Neuronal stem cell (in vitro differentiated cells): ENCODE measurements at regions not wholly inside any gene's neighbourhood (a gene's known extent, or its start where the extent isn't known, plus 50 kb on each side); places are given as distances from the start of the nearest gene placed in this dataset.

ENCODE experiments used
- DNase-seq: peaks from one replicate; pipeline ENCODE4 v3.0.0-alpha.2; 2013; ENCODE audit warnings: low spot score
- H2AFZ ChIP-seq: one replicate; pipeline ENCODE4 v1.6.1; 2013; ENCODE audit warnings: mild to moderate bottlenecking, low read length, inconsistent platforms
- H2AK5ac ChIP-seq: 2 replicates; pipeline ENCODE4 v1.6.1; 2013; ENCODE audit warnings: low read depth, mild to moderate bottlenecking, inconsistent platforms, low read length, moderate library complexity, mixed read lengths
- H2BK120ac ChIP-seq: 2 replicates; pipeline ENCODE4 v1.6.1; 2013; ENCODE audit warnings: low read depth, mild to moderate bottlenecking, inconsistent platforms, low read length, moderate library complexity, mixed read lengths
- H2BK12ac ChIP-seq: one replicate; pipeline ENCODE4 v1.6.1; 2013; ENCODE audit warnings: low read length, inconsistent platforms
- H2BK15ac ChIP-seq: 2 replicates; pipeline ENCODE4 v1.6.1; 2013; ENCODE audit warnings: mild to moderate bottlenecking, low read length, inconsistent platforms, mixed read lengths
- H2BK5ac ChIP-seq: one replicate; pipeline ENCODE4 v1.6.1; 2013; ENCODE audit warnings: inconsistent platforms, mild to moderate bottlenecking, low read length, moderate library complexity
- H3K14ac ChIP-seq: one replicate; pipeline ENCODE4 v1.6.1; 2013; ENCODE audit warnings: low read length, inconsistent platforms
- H3K18ac ChIP-seq: 2 replicates; pipeline ENCODE4 v1.6.1; 2013; ENCODE audit warnings: low read length, inconsistent platforms
- H3K23ac ChIP-seq: 2 replicates; pipeline ENCODE4 v1.6.1; 2013; ENCODE audit warnings: low read depth, mild to moderate bottlenecking, mixed read lengths, low read length, inconsistent platforms; ENCODE audit not compliant: poor library complexity
- H3K27ac ChIP-seq: replicated peaks from 3 replicates; pipeline ENCODE4 v1.5.1; 2013; ENCODE audit warnings: low read length, inconsistent platforms
- H3K27me3 ChIP-seq, 3 experiments: 2 replicates each; pipeline ENCODE4 v1.6.1; 2013; ENCODE audit warnings: low read length in 3 of 3, mild to moderate bottlenecking in 2 of 3, inconsistent platforms in 1 of 3, low read depth in 1 of 3, mixed read lengths in 1 of 3, moderate library complexity in 1 of 3; ENCODE audit not compliant: control insufficient read depth in 3 of 3, insufficient read depth in 3 of 3
- H3K36me3 ChIP-seq, 2 donors: replicated peaks in 1 of 2; 2 replicates each; pipeline ENCODE4 v1.6.1; 2013; ENCODE audit warnings: low read length in 2 of 2; ENCODE audit not compliant: control insufficient read depth in 2 of 2, insufficient read depth in 2 of 2
- H3K4ac ChIP-seq: 2 replicates; pipeline ENCODE4 v1.6.1; 2013; ENCODE audit warnings: inconsistent platforms, mild to moderate bottlenecking, low read length, moderate library complexity
- H3K4me1 ChIP-seq, 2 donors: 1 replicate in 1 of 2; 2 replicates in 1 of 2; pipeline ENCODE4 v1.6.1; 2013; ENCODE audit warnings: low read length in 2 of 2, low read depth in 1 of 2; ENCODE audit not compliant: control insufficient read depth in 2 of 2, insufficient read depth in 1 of 2
- H3K4me2 ChIP-seq: one replicate; pipeline ENCODE4 v1.6.1; 2013; ENCODE audit warnings: mild to moderate bottlenecking, low read length, inconsistent platforms; ENCODE audit not compliant: insufficient read depth, poor library complexity, severe bottlenecking
- H3K4me3 ChIP-seq, 2 donors: 2 replicates each; pipeline ENCODE4 v1.5.1; 2013; ENCODE audit warnings: low read length in 2 of 2, mild to moderate bottlenecking in 2 of 2, inconsistent platforms in 1 of 2, moderate library complexity in 1 of 2
- H3K79me1 ChIP-seq: one replicate; pipeline ENCODE4 v1.6.1; 2013; ENCODE audit warnings: low read depth, mild to moderate bottlenecking, inconsistent platforms, low read length, moderate library complexity
- H3K9ac ChIP-seq: one replicate; pipeline ENCODE4 v1.6.1; 2013; ENCODE audit warnings: mild to moderate bottlenecking, low read depth, low read length, inconsistent platforms; ENCODE audit not compliant: poor library complexity
- H3K9me3 ChIP-seq, 2 donors: replicated peaks in 1 of 2; 2 replicates each; pipeline versions ENCODE3 to v1.6.1; 2013; ENCODE audit warnings: low read length in 2 of 2, mild to moderate bottlenecking in 2 of 2, inconsistent platforms in 1 of 2, low read depth in 1 of 2, mixed read lengths in 1 of 2, moderate library complexity in 1 of 2; ENCODE audit not compliant: control insufficient read depth in 2 of 2, insufficient read depth in 1 of 2
- H4K8ac ChIP-seq: one replicate; pipeline ENCODE4 v1.6.1; 2013; ENCODE audit warnings: low read depth, mild to moderate bottlenecking, inconsistent platforms, low read length, moderate library complexity
- H4K91ac ChIP-seq: one replicate; pipeline ENCODE4 v1.6.1; 2013; ENCODE audit warnings: low read length, low read depth, mild to moderate bottlenecking, inconsistent platforms; ENCODE audit not compliant: poor library complexity
- WGBS, 2 donors: extraction: QIAGEN DNeasy Blood & Tissue Kit; methylation state at CpG; one replicate each; pipeline ENCODE4 v1.1.7; 2013; ENCODE audit warnings: missing lambda C conversion rate in 2 of 2, mixed read lengths in 1 of 2; ENCODE audit not compliant: insufficient read length in 2 of 2, insufficient replicate concordance in 1 of 2; ENCODE audit errors: extremely low coverage in 2 of 2; 5-methylcytosine and 5-hydroxymethylcytosine counted together

- H3K9me3 ChIP-seq: no peaks in the 10 kb centered on the region
- no CpG with 5 or more reads among the region's 1 CpG for WGBS, 2 donors
These were observed 2121.3 kb downstream of the NCAM2 start for GRCh38 chr21:23119491-23119890.

GRCh38 chr21:23127973-23128372 is 2129.8 kb downstream of the NCAM2 start:
- Histone ChIP-seq H4K8ac (no peak overlapping the region), H4K91ac (no peak overlapping the region), H3K4me3 (no peak overlapping the region), H3K9ac (no peak overlapping the region), H2BK120ac (no peak overlapping the region), H2AFZ (no peak overlapping the region), H3K18ac (no peak overlapping the region), H3K27me3 (no peaks in the 10 kb centered on the region), H2BK5ac (no peak overlapping the region), H3K4me2 (no peak overlapping the region), H3K9me3 (no peaks in the 10 kb centered on the region), H2BK12ac (no peak overlapping the region), H3K79me1 (no peaks in the 10 kb centered on the region), H3K4me1 (no peaks in the 10 kb centered on the region), H2BK15ac (no peak overlapping the region), H3K4ac (no peak overlapping the region), H3K14ac (no peak overlapping the region), H2AK5ac (no peak overlapping the region), H3K23ac (no peak overlapping the region), H3K36me3 (no peaks in the 10 kb centered on the region), H3K27ac (no peak overlapping the region)
- no CpG with 5 or more reads among the region's 8 CpGs for WGBS, 2 donors
- no peak for DNase-seq

More at GRCh38 chr21:23119491-23119890, 2121.3 kb downstream of the NCAM2 start:
- H2BK15ac ChIP-seq: no peak overlapping the region
- no peak overlapping the region for H2AFZ ChIP-seq
- no peak overlapping the region for H2BK5ac ChIP-seq
- no peak overlapping the region for H4K91ac ChIP-seq
- H3K18ac ChIP-seq: no peak overlapping the region
- H2BK12ac ChIP-seq: no peak overlapping the region
- no peak overlapping the region for H3K4me3 ChIP-seq
- no peak overlapping the region for H3K9ac ChIP-seq
- H3K4me1 ChIP-seq: no peaks in the 10 kb centered on the region
- H3K14ac ChIP-seq: no peak overlapping the region
- H3K36me3 ChIP-seq: no peaks in the 10 kb centered on the region
- H3K27me3 ChIP-seq: no peaks in the 10 kb centered on the region
- no peaks in the 10 kb centered on the region for H3K79me1 ChIP-seq
- H3K4me2 ChIP-seq: no peak overlapping the region
- no peak overlapping the region for H4K8ac ChIP-seq
- no peak overlapping the region for H3K4ac ChIP-seq
- H3K23ac ChIP-seq: no peak overlapping the region
- no peak overlapping the region for H2BK120ac ChIP-seq
- H3K27ac ChIP-seq: no peak overlapping the region
- H2AK5ac ChIP-seq: no peak overlapping the region
- no peak for DNase-seq

GRCh38 chr21:23130308-23130707 is 2132.1 kb downstream of the NCAM2 start:
- Histone ChIP-seq H3K36me3 (no peaks in the 10 kb centered on the region), H3K4ac (no peak overlapping the region), H4K8ac (no peak overlapping the region), H4K91ac (no peak overlapping the region), H3K79me1 (no peaks in the 10 kb centered on the region), H2AFZ (no peak overlapping the region), H2AK5ac (no peak overlapping the region), H3K27me3 (no peaks in the 10 kb centered on the region), H3K4me3 (no peak overlapping the region), H3K14ac (no peak overlapping the region), H3K18ac (no peak overlapping the region), H3K9ac (no peak overlapping the region), H3K27ac (no peak overlapping the region), H2BK15ac (no peak overlapping the region), H2BK120ac (no peak overlapping the region), H2BK5ac (no peak overlapping the region), H2BK12ac (no peak overlapping the region), H3K23ac (no peak overlapping the region), H3K4me1 (no peaks in the 10 kb centered on the region), H3K9me3 (no peaks in the 10 kb centered on the region), H3K4me2 (no peak overlapping the region)
- no peak for DNase-seq

GRCh38 chr21:23131177-23131576 is 2133.0 kb downstream of the NCAM2 start:
- no peak overlapping the region for H2BK5ac ChIP-seq
- H3K27me3 ChIP-seq: no peaks in the 10 kb centered on the region
- H2AFZ ChIP-seq: no peak overlapping the region
- H3K23ac ChIP-seq: no peak overlapping the region
- no peak overlapping the region for H4K91ac ChIP-seq
- no peak overlapping the region for H3K4ac ChIP-seq
- H3K9me3 ChIP-seq: no peaks in the 10 kb centered on the region
- DNase-seq: no peak
- no peaks in the 10 kb centered on the region for H3K79me1 ChIP-seq
- H3K36me3 ChIP-seq: no peaks in the 10 kb centered on the region
- no peak overlapping the region for H2AK5ac ChIP-seq
- no peak overlapping the region for H3K27ac ChIP-seq
- no peak overlapping the region for H3K4me3 ChIP-seq
- no CpG with 5 or more reads among the region's 6 CpGs for WGBS, 2 donors
- H3K14ac ChIP-seq: no peak overlapping the region
- H4K8ac ChIP-seq: no peak overlapping the region
- no peak overlapping the region for H2BK12ac ChIP-seq
- H3K18ac ChIP-seq: no peak overlapping the region
- no peak overlapping the region for H2BK15ac ChIP-seq
- no peaks in the 10 kb centered on the region for H3K4me1 ChIP-seq
- H3K4me2 ChIP-seq: no peak overlapping the region
- no peak overlapping the region for H2BK120ac ChIP-seq
- H3K9ac ChIP-seq: no peak overlapping the region
